A549 (cell line): ENCODE measurements at regions not wholly inside any gene's neighbourhood (a gene's known extent, or its start where the extent isn't known, plus 50 kb on each side); places are given as distances from the start of the nearest gene placed in this dataset.

Source experiments
- CBX2 ChIP-seq: fragments of 200-600 bp; sonication (generic); IDR thresholded peaks from 2 replicates; pipeline ENCODE4 v1.6.1; 2016; ENCODE audit warnings: low read depth, mild to moderate bottlenecking, borderline replicate concordance
- CBX8 ChIP-seq: fragments of 200-600 bp; sonication (generic); IDR thresholded peaks from 2 replicates; pipeline ENCODE4 v1.6.1; 2016
- CEBPB ChIP-seq, 2 experiments: fragments of >200 bp in 1 of 2; sonication (Bioruptor Twin) in 1 of 2; formaldehyde crosslinking in 1 of 2; IDR thresholded peaks; 2 replicates each; pipeline ENCODE4 v1.6.1; 2012 to 2016
- CHD2 ChIP-seq: fragments of 150-350 bp; IDR thresholded peaks from 2 replicates; pipeline ENCODE4 v1.6.1; 2014; ENCODE audit warnings: low read length; ENCODE audit not compliant: partially characterized antibody
- CTCF ChIP-seq: fragments of >200 bp; sonication (Bioruptor Twin); formaldehyde crosslinking; IDR thresholded peaks from 3 replicates; pipeline ENCODE4 v1.5.1; 2016
- ELK1 ChIP-seq: fragments of 150-350 bp; IDR thresholded peaks from 2 replicates; pipeline ENCODE4 v1.6.1; 2014; ENCODE audit warnings: low read depth, mild to moderate bottlenecking, low read length
- JUNB ChIP-seq: fragments of >200 bp; sonication (Bioruptor Twin); formaldehyde crosslinking; IDR thresholded peaks from 2 replicates; pipeline ENCODE4 v1.6.1; 2016
- MAX ChIP-seq: IDR thresholded peaks from 2 replicates; pipeline ENCODE4 v1.6.1; 2012
- MYC ChIP-seq: IDR thresholded peaks from 2 replicates; pipeline ENCODE4 v1.6.1; 2012; ENCODE audit warnings: mild to moderate bottlenecking, inconsistent platforms, low read length, improper control_type of control experiment, borderline replicate concordance
- NR3C1 ChIP-seq: fragments of >200 bp; sonication (Bioruptor Twin); formaldehyde crosslinking; IDR thresholded peaks from 3 replicates; pipeline ENCODE4 v1.6.1; 2017
- RFX5 ChIP-seq: fragments of 450-650 bp; IDR thresholded peaks from 2 replicates; pipeline ENCODE4 v1.7.1; 2014; ENCODE audit warnings: antibody characterized with exemption, mild to moderate bottlenecking, moderate library complexity
- SMC3 ChIP-seq: fragments of >200 bp; sonication (Bioruptor Twin); formaldehyde crosslinking; IDR thresholded peaks from 3 replicates; pipeline ENCODE4 v1.6.1; 2018; ENCODE audit warnings: inconsistent platforms

- no peak for TF ChIP-seq CEBPB (IDR thresholded peaks at IDR 0.05)
- TF ChIP-seq CHD2 = no peak
- TF ChIP-seq CTCF = no peak
- no peak for TF ChIP-seq NR3C1
- TF ChIP-seq CBX2 = no peak
- no peak for TF ChIP-seq JUNB
- TF ChIP-seq RFX5 = no peak
- no peak for TF ChIP-seq ELK1
- no peak for TF ChIP-seq SMC3
- TF ChIP-seq CBX8 = no peak
- no peak for TF ChIP-seq MAX
- TF ChIP-seq MYC = no peak
Observed at GRCh38 chr11:134757633-134758032, 345.6 kb upstream of the B3GAT1 start.
